ENCODE measurements at regions not wholly inside any gene's neighbourhood (a gene's known extent, or its start where the extent isn't known, plus 50 kb on each side); places are given as distances from the start of the nearest gene placed in this dataset.

DNA sequence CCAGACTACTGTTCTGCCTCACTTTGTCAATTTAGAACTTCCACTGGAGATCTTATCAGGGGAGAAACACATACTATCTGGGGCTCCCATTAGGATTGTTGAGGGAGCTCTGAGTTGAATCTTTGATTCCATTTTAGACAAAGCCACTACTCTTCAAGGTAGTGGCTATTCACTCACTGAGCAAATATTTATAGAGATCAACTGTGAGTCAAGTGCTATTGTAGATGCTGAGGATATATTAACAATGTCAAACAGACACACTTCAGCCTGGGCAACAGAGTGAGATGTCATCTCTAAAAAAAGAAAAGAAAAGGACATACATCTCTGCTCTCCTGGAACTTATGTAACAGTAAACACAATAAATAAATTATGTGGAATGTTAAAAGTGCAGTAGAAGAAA lies 315.3 kb downstream of the PTEN start:
- intact Hi-C loops (cut with DNase I; ENCODE audit: low total_unique reads), result no loop called here
- no peak for DNase-seq (ENCODE audit: low spot score in 2 of 2)
- Histone ChIP-seq H3K4me1 (no peaks in the 10 kb centered on the region), H3K36me3 (no peaks in the 10 kb centered on the region), H3K4me3 (no peak overlapping the region), H3K9me3 (no peaks in the 10 kb centered on the region), H3K27me3 (no peaks in the 10 kb centered on the region), H3K27ac (no peak overlapping the region)
- TF ChIP-seq POLR2AphosphoS5 (IDR thresholded peaks at IDR 0.05) (no peak), POLR2A (IDR thresholded peaks at IDR 0.05) (no peak), CTCF (IDR thresholded peaks at IDR 0.05) (no peak)

GRCh38 chr10:88179831-88180230 lies 316.4 kb downstream of the PTEN start:
- TF ChIP-seq POLR2A (IDR thresholded peaks at IDR 0.05) (no peak), CTCF (IDR thresholded peaks at IDR 0.05) (no peak), POLR2AphosphoS5 (IDR thresholded peaks at IDR 0.05) (no peak)
- DNase-seq (ENCODE audit: low spot score in 2 of 2), result no peak
- H3K27ac ChIP-seq, result no peak overlapping the region

DNA sequence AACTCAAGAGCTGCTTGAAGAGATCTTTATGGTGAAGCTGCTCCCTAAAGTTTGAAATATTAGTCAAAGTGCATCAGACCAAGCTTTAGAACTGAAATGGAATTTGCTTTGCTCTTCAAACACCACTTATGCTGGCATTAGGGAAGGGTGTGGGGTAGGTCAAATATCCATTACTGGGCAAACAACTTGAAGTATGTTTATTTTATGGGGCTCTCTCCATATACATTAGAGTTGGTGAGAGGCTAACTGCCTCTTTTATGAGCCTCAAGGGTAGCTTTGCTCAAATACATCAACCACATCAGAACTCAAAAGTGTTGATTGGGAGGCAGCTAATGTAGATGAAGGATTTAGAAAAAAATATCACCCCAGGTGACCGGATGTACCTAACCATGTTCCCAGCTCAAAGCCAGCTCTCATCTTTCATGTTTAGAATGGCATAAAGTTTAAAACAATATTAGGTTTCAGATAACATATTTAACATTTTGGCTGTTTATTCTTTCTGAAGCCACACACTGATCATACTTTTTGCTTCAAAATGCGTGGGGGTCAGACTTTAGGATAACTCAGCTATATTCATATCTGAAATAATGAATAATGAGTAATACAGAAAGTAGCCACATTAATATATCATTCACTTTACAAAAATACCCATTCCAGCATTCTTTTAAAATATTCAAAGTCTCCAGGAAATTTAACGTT lies 318.6 kb downstream of the PTEN start:
- no peak overlapping the region for H3K4me3 ChIP-seq
- no peaks in the 10 kb centered on the region for H3K4me1 ChIP-seq
- TF ChIP-seq POLR2AphosphoS5 (IDR thresholded peaks at IDR 0.05), result no peak
- no peak for TF ChIP-seq POLR2A (IDR thresholded peaks at IDR 0.05)
- TF ChIP-seq CTCF (IDR thresholded peaks at IDR 0.05), result no peak
- no peak overlapping the region for H3K27ac ChIP-seq
- intact Hi-C loops (cut with DNase I; ENCODE audit: low total_unique reads), result no loop called here
- H3K27me3 ChIP-seq, result no peaks in the 10 kb centered on the region
- DNase-seq (ENCODE audit: low spot score in 2 of 2), result no peak
- no peaks in the 10 kb centered on the region for H3K9me3 ChIP-seq
- no peaks in the 10 kb centered on the region for H3K36me3 ChIP-seq

More at GRCh38 chr10:88179831-88180230, 316.4 kb downstream of the PTEN start:
- Histone ChIP-seq H3K9me3 (no peaks in the 10 kb centered on the region), H3K36me3 (no peaks in the 10 kb centered on the region), H3K4me1 (no peaks in the 10 kb centered on the region), H3K4me3 (no peak overlapping the region), H3K27me3 (no peaks in the 10 kb centered on the region)
- intact Hi-C loops (cut with DNase I; ENCODE audit: low total_unique reads), result no loop called here

DNA sequence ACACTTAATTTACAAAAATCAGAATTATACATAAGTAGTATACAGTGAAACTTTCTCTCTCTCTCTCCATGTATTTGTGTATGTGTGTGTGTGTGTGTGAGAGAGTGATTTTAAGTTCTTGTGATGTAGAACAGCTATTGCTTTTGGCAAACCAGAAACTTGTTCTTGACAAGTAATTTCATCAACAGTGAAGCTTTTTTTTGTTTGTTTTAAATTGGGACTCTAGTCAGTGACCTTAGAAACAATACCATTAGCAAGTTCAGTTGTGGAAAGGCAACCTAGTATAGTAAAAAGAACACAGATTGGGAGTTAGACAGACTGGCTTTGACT lies 319.1 kb downstream of the PTEN start:
- H3K4me3 ChIP-seq, result no peak overlapping the region
- TF ChIP-seq POLR2A (IDR thresholded peaks at IDR 0.05) (no peak), CTCF (IDR thresholded peaks at IDR 0.05) (no peak), POLR2AphosphoS5 (IDR thresholded peaks at IDR 0.05) (no peak)
- H3K27ac ChIP-seq, result no peak overlapping the region
- intact Hi-C loops (cut with DNase I; ENCODE audit: low total_unique reads), result no loop called here
- H3K4me1 ChIP-seq, result no peaks in the 10 kb centered on the region
- H3K27me3 ChIP-seq, result no peaks in the 10 kb centered on the region
- no peak for DNase-seq (ENCODE audit: low spot score in 2 of 2)
- H3K36me3 ChIP-seq, result no peaks in the 10 kb centered on the region
- no peaks in the 10 kb centered on the region for H3K9me3 ChIP-seq

GRCh38 chr10:88184543-88185297 lies 321.3 kb downstream of the PTEN start:
- H3K4me1 ChIP-seq, result no peaks in the 10 kb centered on the region
- H3K9me3 ChIP-seq, result no peaks in the 10 kb centered on the region
- intact Hi-C loops (cut with DNase I; ENCODE audit: low total_unique reads), result no loop called here
- no peak for DNase-seq (ENCODE audit: low spot score in 2 of 2)
- H3K36me3 ChIP-seq, result no peaks in the 10 kb centered on the region
- H3K27ac ChIP-seq, result no peak overlapping the region
- TF ChIP-seq POLR2AphosphoS5 (IDR thresholded peaks at IDR 0.05) (no peak), CTCF (IDR thresholded peaks at IDR 0.05) (no peak), POLR2A (IDR thresholded peaks at IDR 0.05) (no peak)
- H3K4me3 ChIP-seq, result no peak overlapping the region
- no peaks in the 10 kb centered on the region for H3K27me3 ChIP-seq
